HG02852 (cell line): ENCODE measurements at regions not wholly inside any gene's neighbourhood (a gene's known extent, or its start where the extent isn't known, plus 50 kb on each side); places are given as distances from the start of the nearest gene placed in this dataset.
A peak's percentile ranks its signal among the peaks of the same experiment; 100 is the strongest.
"Not testable (repeated sequence)": the region's sequence is repeated elsewhere in the genome, so short reads cannot be mapped to it uniquely, and the experiment has no call there.

ENCODE experiments used
- ATAC-seq: cut with Tn5 transposase; IDR thresholded peaks from one replicate; pipeline ENCODE4 v1.9.1; 2021; ENCODE audit warnings: mild to moderate bottlenecking, moderate library complexity; ENCODE audit not compliant: unreplicated experiment

GRCh38 chr13:47718556-47718955 is 282.5 kb downstream of the SUCLA2 start:
- ATAC-seq: no peak

GRCh38 chr13:47708386-47708785 is 292.7 kb downstream of the SUCLA2 start:
- no peak for ATAC-seq

GRCh38 chr13:47707414-47707813 is 293.7 kb downstream of the SUCLA2 start:
- ATAC-seq: peak; percentile 73

GRCh38 chr13:47705185-47705584 is 295.9 kb downstream of the SUCLA2 start:
- no peak for ATAC-seq

GRCh38 chr13:47696674-47697073 is 304.4 kb downstream of the SUCLA2 start:
- ATAC-seq: no peak

- no peak for ATAC-seq
Measured at GRCh38 chr13:47687577-47687976, 313.5 kb downstream of the SUCLA2 start.

GRCh38 chr13:47685156-47685555 is 315.9 kb downstream of the SUCLA2 start:
- not testable (repeated sequence) for ATAC-seq

GRCh38 chr13:47680748-47681147 is 320.3 kb downstream of the SUCLA2 start:
- ATAC-seq: no peak

GRCh38 chr13:47679401-47679800 is 321.7 kb downstream of the SUCLA2 start:
- ATAC-seq: no peak

GRCh38 chr13:47678201-47678968 is 322.7 kb downstream of the SUCLA2 start:
- ATAC-seq: no peak

GRCh38 chr13:47675871-47676270 is 325.2 kb downstream of the SUCLA2 start:
- ATAC-seq: no peak

- no peak for ATAC-seq
Measured at GRCh38 chr13:47673009-47673850, 327.8 kb downstream of the SUCLA2 start.

GRCh38 chr13:47672245-47673008 is 328.6 kb downstream of the SUCLA2 start:
- ATAC-seq: no peak

- ATAC-seq: no peak
Measured at GRCh38 chr13:47671776-47672175, 329.3 kb downstream of the SUCLA2 start.

GRCh38 chr13:47665043-47665442 is 336.0 kb downstream of the SUCLA2 start:
- no peak for ATAC-seq

GRCh38 chr13:47661076-47661475 is 340.0 kb downstream of the SUCLA2 start:
- ATAC-seq: no peak

- ATAC-seq: no peak
Measured at GRCh38 chr13:47656651-47657050, 344.4 kb downstream of the SUCLA2 start.

- no peak for ATAC-seq
Measured at GRCh38 chr13:47650209-47650608, 350.9 kb downstream of the SUCLA2 start.

GRCh38 chr13:47647001-47647400 is 354.1 kb downstream of the SUCLA2 start:
- no peak for ATAC-seq

GRCh38 chr13:47646298-47646697 is 354.8 kb downstream of the SUCLA2 start:
- no peak for ATAC-seq

GRCh38 chr13:47639738-47640447 is 361.2 kb downstream of the SUCLA2 start:
- no peak for ATAC-seq
